ENCODE measurements at regions not wholly inside any gene's neighbourhood (a gene's known extent, or its start where the extent isn't known, plus 50 kb on each side); places are given as distances from the start of the nearest gene placed in this dataset.
"Not testable (repeated sequence)": the region's sequence is repeated elsewhere in the genome, so short reads cannot be mapped to it uniquely, and the experiment has no call there.

DNA sequence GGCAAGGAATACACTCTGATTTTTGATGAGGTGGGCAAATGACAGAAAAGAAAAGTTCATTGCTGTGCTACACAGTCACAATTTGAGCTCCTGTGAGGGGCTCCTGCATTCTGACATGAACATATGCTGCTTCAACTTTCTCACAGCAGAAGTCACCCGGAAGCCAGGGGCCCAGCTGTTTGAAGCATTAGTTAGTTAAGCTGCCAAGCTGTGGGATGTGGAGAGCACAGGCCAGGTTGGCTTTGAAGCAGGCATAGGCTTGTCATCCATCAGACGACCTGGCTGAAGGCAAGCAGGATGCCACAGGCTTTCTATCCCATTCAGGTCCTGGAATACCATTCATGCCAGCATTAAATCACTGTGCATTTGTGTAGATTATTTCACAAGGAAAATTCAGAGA lies 63.1 kb downstream of the MTNR1B start:
- no peak for DNase-seq

DNA sequence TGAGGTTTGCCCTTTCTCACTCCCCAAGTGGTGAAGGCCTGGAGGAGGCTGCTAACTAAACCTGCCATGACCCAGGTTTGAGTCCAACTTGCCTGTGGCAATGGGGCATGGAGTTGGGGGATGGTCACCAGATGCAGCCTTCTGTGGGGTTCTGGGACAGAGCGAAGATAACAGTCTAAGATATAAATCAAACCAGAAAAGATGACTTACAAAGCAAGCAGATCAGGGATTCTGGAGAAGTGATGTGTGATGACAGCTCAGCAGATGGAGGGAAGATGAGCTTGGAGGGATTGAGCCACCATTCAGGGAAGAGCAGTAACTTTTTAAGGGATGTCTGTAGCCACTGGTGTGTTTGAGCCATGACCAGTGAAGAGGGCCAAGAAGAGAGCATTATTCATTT lies 63.6 kb downstream of the MTNR1B start:
- DNase-seq: no peak

DNA sequence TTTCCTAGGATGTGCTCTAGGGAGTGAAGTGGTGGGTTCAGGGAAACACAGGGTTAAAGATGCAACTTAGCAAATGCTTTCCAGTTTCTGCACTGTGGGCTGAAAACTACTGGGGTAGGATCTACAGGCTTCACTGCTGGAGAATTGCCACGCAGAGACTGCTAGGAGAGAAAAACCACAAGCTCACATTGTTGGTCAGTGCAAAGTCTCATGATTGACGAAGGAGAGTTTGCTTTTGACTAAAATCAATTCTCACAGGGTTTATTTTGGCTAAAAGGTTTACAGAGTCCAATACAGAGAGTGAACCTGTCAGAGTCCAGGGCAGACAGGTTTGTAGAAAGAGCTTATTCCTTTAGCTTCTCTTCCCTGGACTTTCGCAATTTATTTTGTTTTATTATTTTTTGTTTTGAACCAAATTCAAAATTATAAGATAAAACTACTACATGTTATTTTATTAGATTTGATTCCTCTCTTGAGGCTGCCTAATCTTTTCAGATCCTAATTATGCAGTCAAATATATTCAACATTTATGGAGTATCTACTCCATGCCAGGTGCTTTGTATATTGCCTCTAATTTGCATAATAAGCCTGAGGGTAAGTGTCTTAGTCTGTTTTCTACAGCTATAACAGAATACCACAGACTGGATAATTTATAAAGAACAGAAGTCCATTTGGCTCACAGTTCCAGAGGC lies 64.7 kb downstream of the MTNR1B start:
- DNase-seq: no peak

DNA sequence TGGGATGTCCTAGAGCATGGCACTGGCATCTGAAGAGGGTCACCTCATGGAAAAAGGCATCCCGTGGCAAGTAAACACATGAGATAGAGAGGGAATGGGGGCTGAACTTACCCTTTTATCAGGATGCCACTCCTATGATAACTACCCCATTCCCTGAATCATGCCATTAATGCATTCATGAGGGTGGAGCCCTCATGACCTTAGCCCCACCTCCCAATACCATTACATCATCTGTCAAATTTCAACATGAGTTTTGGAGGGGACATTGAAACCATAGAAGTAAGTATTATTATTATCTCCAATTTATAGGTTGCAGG lies 65.2 kb downstream of the MTNR1B start:
- DNase-seq: no peak

DNA sequence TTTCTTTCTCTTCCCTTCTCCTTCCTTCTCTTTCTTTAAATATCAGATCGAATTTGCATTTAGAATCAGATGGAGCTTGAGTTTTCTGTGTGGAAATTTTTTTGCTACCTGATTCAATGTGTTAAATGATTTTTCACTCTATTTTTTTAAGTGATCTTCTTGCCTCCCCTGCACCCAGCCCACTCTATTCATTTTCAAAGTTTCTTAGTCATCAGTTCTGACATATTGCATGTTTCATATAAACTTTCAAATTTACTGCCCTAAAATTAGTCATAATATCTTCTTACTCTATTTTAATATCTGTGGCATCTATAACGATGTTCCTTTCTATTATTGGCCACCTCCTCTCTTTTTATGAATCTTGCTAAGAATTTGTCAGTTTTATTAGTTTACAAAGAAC lies 69.1 kb downstream of the MTNR1B start:
- no peak for DNase-seq

- DNase-seq: no peak
Observed at GRCh38 chr11:93039531-93040240, 70.2 kb downstream of the MTNR1B start.

DNA sequence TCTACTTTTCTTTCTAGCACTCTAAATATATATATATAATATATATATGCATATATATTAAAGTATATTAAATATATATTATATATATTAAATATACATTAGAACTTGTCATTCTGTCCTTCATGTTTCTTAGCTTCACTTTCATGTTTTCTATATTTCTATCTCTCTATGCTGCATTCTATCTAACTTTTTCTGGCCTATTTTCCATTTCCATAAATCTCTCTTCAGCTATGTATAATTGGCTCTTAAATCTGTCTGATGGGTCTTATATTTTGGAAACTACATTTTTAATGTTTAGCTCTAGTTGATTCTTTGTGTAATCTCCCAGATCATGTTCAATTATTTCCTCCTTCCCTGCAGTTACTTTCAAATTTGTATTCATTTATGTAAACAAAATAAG lies 72.2 kb downstream of the MTNR1B start:
- no peak for DNase-seq

DNA sequence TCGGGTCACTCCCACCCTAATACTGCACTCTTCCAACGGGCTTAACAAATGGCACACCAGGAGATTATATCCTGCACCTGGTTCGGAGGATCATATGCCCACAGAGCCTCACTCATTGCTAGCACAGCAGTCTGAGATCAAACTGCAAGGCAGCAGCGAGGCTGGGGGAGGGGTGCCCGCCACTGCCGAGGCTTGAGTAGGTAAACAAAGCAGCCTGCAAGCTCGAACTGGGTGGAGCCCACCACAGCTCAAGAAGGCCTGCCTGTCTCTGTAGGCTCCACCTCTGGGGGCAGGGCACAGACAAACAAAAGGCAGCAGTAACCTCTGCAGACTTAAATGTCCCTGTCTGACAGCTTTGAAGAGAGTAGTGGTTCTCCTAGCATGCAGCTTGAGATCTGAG lies 73.7 kb downstream of the MTNR1B start:
- not testable (repeated sequence) for DNase-seq

DNA sequence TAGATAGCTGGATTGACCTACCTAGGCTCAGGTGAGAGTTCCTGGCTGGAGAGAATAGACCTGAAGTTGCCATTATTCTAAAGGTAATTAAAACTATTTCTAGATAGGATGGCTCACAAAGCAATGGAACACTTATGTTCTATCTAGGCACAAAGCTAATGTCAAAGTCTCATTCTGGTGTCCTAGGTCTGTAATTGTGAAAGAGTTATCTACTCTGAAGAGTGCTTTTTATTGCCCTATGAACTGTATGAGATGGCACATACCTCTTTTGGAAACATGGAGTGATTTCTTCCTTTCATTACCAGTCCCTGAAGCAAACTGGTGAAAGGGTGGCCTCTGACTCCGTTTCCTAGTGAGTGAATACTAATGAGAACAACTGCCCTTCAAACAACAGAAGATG lies 80.3 kb downstream of the MTNR1B start:
- DNase-seq: no peak

DNA sequence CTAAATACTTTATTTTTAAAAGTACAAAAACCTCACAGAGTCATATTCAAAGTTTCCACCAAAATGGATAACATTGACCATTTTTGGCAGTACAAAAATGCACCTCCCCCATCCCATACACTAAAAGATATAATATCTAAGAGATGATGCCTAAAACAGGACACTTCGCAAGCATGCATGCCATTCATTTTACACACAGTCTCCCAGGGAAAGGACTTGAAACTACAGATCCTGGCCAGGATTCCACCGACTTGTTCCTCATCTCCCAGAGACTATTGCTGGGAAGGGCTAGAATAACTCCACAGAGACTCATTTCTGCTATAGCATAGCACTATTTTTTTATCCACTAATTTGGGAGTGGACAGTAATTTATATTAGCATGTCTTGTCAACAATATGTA lies 81.7 kb downstream of the MTNR1B start:
- no peak for DNase-seq

GRCh38 chr11:93053864-93054263 lies 84.4 kb downstream of the MTNR1B start:
- no peak for DNase-seq

DNA sequence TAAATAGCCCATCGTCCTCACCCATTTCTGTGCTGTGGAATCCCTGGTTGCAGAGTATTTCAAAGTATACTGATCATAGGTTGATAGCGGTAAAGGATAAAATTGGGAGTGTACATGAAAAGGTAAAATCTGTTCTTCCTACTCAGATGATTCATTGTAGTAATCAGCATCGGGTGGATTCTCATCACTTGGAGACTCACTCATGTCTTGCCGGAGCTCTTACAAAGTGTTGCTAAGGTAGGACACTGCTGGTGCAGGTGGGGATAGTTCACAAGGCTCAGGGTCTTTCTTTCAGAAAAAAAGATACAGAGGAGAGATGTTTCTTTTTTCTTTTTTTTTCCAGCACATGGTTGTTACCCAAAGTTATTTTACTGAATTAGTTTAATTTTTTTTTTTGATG lies 84.8 kb downstream of the MTNR1B start:
- no peak for DNase-seq

GRCh38 chr11:93054881-93055280 lies 85.4 kb downstream of the MTNR1B start:
- DNase-seq: no peak

DNA sequence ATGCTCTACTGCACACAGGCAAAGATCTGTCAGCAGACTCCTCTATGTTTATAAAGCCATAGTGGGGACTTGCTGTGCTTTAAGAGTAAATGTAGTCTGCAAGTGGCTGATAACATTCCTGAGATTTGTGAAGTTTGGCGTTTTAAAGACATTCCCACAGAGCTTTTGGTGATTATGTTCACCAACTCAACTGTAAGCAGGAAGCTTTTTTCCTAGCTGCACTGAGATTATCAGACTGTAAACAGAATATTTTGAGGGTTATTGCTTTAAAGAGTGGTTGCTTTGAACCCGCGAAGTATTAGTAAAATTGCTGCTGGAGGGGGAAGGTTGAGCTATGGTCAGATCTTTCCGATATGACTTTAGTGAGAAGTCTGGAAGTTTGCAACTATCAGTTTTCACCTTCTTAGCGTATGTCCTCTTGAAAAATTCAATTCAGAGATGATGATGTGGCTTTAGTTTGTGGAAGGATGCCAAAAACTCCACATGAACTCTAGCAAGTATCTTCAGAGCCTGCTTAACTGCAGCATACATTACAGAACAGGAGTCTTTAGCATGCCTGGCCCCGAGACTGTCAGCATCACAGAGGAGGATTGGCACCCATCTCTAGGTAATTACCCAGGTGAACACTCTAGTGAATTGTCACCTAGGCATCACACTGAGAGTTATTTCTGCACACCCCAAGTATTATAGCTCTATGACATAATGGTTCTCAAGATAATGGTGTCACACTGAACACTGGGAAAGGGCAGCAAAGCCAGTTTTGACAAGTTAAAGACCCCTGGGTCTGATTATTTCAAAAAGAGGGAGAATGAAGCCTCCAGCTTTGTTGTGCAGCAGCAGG lies 89.9 kb downstream of the MTNR1B start:
- DNase-seq: peak; percentile 7

- no peak for DNase-seq
Observed at GRCh38 chr11:93063086-93063485, 93.6 kb downstream of the MTNR1B start.

DNA sequence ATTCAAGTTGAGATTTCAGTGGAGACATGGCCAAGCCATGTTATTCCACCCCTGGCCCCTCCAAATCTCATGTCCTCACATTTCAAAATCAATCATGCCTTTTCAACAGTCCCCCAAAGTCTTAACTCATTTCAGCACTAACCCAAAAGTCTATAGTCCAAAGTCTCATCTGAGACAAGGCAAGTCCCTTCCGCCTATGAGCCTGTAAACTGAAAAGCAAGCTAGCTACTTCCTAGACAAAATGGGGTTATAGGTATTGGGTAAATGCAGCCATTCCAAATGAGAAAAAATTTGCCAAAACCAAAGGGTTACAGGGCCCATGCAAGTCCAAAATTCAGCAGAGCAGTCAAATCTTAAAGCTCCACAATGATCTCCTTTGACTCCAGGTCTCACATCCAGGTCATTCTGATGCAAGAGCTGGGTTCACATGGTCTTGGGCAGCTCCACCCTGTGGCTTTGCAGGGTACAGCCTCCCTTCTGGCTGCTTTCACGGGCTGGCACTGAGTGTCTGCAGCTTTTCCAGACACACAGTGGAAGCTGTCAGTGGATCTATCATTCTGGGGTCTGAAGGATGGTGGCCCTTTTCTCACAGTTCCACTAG lies 95.7 kb downstream of the MTNR1B start:
- DNase-seq: not testable (repeated sequence)

DNA sequence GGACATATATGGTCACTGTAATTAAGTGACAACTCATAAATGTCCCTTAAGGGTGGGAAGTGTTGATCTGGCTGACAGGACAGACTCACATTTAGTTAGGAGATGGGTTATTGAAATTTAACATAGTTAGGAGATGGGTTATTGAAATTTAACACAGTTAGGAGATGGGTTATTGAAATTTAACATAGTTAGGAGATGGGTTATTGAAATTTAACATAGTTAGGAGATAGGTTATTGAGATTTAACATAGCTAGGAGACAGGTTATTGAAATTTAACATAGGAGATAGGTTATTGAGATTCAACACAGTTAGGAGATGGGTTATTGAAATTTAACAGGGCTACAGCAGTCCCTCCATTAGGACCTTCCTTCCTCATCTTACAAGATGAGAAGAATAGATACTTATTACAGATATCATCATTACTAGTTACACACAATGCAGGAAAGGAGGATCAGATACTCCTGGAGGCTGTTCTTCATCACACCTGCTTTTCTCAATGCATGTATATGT lies 98.5 kb downstream of the MTNR1B start:
- DNase-seq: no peak

DNA sequence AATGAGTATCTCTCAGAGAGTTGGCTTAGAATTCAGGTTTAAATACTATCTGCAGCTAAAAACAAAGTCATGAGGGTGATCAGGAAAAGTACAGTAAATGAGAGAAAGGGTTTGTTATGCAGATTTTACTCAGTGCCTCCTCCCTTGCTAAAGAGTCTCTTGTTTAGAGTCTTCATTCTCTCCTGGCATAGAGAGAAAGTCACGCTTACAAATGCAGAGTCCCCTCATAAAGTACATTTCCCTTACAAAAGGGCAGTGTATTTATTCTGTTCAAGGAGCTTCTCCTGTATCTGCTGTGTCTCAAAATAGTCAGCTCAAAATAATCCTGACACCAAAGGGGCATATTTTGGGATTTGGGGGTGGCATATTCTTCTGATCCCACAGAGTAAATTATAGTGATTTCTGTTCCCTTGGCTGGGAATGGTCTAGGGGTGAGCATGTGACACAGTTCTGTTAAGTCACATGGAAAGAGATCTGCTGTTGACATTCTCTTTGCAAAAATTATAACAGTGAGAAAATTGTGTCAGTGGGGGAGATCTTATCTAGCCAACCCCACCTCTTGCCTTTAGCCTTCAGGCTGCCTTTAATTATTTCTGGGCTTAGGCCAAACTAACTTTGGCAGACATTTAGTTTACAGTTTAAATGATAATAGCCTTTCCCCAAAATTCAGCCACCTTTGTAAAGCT lies 102.9 kb downstream of the MTNR1B start:
- DNase-seq: no peak

DNA sequence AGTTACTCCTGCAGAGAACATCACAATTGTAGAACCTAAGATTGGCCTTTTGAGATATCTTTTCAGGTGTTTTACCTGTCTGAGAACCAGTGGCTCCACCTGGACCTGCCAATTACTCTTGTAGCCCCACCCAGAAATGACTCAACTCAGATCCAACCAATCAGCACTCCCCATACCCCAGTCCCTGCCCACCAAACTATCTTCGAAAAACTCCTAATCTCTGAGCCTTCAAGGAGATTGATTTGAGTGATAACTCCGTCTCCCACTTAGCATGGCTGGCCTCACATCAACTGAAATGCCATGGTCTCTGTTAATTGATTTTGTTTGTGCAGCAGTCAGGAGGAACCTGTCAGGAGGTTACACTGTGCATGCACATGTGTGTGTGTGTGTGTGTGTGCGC lies 103.6 kb downstream of the MTNR1B start:
- DNase-seq: no peak

DNA sequence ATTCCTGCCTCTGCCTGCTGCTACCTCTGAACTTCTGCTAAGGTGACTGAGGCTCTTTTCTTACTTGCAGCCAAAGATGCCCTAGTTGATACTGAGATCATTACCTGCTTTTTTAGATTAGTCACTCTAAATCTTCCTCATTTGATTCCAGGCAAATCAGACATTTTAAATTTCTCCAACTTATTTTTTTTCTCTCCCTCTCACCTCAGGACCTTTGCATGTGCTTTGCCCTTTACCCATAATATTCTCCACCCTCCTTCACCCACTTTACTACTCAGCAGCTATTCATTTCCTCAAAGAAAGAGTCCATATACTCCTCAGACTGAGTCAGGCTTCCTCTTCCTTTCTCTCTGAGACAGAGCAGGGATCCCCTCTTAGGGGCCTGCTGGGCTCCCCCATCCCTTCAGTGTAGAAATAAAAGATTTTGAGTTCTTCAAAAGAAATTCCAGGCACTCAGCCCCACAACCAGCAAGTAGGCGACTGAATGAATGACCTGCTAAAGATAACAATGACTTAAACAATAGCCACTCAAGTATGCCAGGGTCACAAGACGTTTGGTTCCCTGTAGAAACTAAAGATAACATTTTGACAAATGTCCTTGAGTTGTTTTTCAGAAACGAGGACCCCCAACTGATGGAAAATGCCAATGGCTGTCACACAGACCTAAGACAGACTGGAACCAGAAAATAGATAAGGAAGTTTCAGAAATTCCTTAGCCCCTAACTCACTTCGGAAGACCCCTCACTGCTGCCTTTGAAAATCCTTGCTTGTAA lies 104.2 kb downstream of the MTNR1B start:
- DNase-seq: no peak

DNA sequence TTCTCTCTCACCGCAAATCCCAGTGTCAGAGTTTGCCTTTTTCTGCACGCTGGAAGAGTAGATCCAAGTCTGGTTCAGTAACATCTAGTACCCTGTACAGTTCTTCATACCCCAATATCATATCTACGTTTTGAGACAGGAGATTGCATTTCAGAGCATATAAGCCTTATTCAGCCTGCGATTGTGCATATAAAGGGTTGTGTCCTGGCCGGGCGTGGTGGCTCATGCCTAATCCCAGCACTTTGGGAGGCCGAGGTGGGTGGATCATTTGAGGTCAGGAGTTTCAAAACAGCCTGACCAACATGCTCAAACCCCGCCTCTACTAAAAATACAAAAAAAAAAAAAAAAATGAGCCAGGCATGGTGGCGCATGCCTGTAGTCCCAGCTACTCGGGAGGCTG lies 104.9 kb downstream of the MTNR1B start:
- DNase-seq: no peak

DNA sequence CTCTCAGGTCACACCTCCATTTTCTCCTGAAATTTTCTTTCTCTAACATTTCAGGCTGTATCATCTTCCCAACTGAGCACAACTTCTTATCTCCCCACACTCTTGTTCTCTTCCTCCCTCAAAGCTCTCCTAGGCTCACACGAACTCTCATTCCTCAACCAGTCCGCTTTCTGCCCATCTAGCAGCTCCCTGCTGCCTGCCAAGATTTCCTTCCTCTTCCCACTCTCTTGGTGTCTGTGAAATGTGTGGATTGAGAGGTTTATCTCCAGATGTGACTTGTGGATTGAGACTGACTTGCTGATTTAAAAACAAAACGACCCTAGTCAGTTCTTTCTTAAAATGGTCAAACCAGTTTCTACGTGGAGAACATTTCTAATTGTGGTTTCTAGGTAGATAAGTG lies 106.3 kb downstream of the MTNR1B start:
- no peak for DNase-seq

Measured in NCI-H510A (cell line).